ENCODE measurements at regions not wholly inside any gene's neighbourhood (a gene's known extent, or its start where the extent isn't known, plus 50 kb on each side); places are given as distances from the start of the nearest gene placed in this dataset.

DNA sequence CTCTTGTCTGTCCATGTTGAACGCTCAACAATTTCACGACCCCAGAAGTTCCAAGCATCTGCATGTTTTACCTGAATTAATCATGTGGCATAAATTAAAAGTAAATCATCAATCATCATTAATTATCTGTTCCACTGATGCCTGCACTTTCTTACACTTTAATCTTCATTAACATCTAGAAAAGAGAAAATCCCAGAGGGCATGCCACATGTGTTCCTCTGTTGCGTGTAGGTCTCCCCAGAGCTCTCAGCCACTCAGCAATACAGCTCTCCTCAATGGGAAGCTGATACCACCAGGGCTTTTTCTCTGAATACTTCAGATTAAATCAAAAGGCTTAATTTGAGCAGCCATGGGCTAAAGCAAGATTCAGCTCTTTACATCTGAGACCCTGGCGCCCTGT is 722.4 kb upstream of the TENM3 start:
- intact Hi-C loops (cut with DNase I): loop anchor here (10.0 kb wide), 1 partner anchor 216 kb away; no protein-coding TSS in a partner anchor

DNA sequence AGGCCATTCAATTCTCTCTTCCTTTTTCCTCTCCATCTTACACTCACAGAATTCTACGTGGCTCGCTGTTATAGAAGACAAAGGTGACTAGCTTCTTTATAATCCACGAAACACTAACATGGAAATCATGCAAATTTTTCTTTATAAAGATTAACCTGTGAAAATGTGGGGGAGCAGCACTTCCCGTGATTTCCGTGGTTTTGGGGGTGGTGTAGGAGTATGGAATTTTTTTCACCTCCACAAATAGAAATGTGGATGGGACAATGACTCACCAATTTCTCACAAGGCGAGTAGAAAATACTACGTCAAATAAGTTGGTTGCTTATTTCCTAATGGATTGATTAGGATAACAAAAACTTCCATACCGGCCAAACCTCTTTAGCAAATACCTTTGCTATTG is 719.2 kb upstream of the TENM3 start:
- intact Hi-C loops (cut with DNase I): loop anchor here (10.0 kb wide), 1 partner anchor 219 kb away; no protein-coding TSS in a partner anchor
- DNase-seq (ENCODE audit: low spot score): no peak

More for the DNA sequence above, 722.4 kb upstream of the TENM3 start:
- DNase-seq (ENCODE audit: low spot score): no peak

GRCh38 chr4:181524499-181524898 is 718.7 kb upstream of the TENM3 start:
- intact Hi-C loops (cut with DNase I): loop anchor here (10.0 kb wide), 1 partner anchor 220 kb away; no protein-coding TSS in a partner anchor

DNA sequence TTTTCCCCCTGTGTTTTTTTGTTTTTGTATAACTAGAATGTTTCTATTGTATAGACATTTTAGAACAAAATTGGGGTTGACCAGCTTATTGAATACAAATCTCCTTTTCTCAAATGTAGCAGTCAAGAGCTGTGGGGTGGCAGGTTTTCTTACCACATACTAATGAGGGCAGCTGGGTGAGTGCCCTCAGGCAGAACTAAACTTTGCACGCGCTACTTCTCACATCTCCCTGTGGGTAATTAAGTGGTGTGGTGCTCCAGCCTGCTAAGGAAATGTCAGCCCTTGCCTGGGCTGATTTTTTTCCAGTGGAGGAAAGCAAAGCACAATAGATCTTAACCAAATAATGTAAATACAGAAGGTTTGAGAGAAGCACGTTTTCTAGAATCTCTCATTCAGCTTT is 717.6 kb upstream of the TENM3 start:
- DNase-seq (ENCODE audit: low spot score): no peak
- intact Hi-C loops (cut with DNase I): loop anchor here (5.0 to 10.0 kb wide), 2 partner anchors 221 to 263 kb away; no protein-coding TSS in a partner anchor

More at GRCh38 chr4:181524499-181524898, 718.7 kb upstream of the TENM3 start:
- no peak for DNase-seq (ENCODE audit: low spot score)

DNA sequence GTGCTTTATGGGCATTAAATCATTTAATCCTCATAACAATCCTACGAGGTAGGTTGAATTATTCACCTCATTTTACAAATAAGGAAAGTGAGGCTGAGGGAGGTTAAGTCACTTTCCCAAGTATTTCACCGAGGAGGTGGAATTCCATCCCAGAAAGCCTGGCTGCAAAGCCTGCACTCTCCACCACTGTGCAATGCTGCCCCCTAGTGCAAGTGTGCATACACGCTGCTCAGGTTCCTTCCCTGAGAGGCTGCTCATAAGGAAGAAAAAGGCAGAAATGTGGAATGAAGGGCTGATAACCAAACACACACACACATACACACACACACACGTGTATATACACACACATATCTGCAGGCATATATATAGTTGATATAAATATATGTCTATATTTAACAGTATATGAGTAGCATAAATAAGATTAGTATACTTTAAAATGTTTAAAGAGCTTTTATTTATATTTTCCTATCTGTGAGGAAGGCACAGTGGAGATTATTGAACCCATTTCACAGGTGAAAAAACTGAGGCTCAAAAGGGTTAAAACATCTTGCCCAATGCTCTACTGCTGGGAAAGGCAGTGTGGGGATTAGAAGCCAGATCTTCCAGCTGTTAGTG is 714.5 kb upstream of the TENM3 start:
- intact Hi-C loops (cut with DNase I): loop anchor here (2.0 to 10.0 kb wide), 3 partner anchors 224 to 386 kb away; no protein-coding TSS in a partner anchor
- no peak for DNase-seq (ENCODE audit: low spot score)

- intact Hi-C loops (cut with DNase I): loop anchor here (2.0 to 10.0 kb wide), 3 partner anchors 225 to 387 kb away; no protein-coding TSS in a partner anchor
- no peak for DNase-seq (ENCODE audit: low spot score)
These were observed 713.7 kb upstream of the TENM3 start for GRCh38 chr4:181529537-181529936.

GRCh38 chr4:181536196-181536746 is 706.9 kb upstream of the TENM3 start:
- intact Hi-C loops (cut with DNase I): no loop called here

GRCh38 chr4:181536811-181537434 is 706.3 kb upstream of the TENM3 start:
- intact Hi-C loops (cut with DNase I): no loop called here
- no peak for DNase-seq (ENCODE audit: low spot score)

More at GRCh38 chr4:181536196-181536746, 706.9 kb upstream of the TENM3 start:
- DNase-seq (ENCODE audit: low spot score): no peak

- intact Hi-C loops (cut with DNase I): no loop called here
- no peak for DNase-seq (ENCODE audit: low spot score)
These were observed 704.8 kb upstream of the TENM3 start for GRCh38 chr4:181538431-181538830.

GRCh38 chr4:181541396-181541795 is 701.8 kb upstream of the TENM3 start:
- intact Hi-C loops (cut with DNase I): no loop called here
- no peak for DNase-seq (ENCODE audit: low spot score)

GRCh38 chr4:181548873-181549575 is 694.2 kb upstream of the TENM3 start:
- DNase-seq (ENCODE audit: low spot score): no peak
- intact Hi-C loops (cut with DNase I): no loop called here

GRCh38 chr4:181549576-181550188 is 693.5 kb upstream of the TENM3 start:
- intact Hi-C loops (cut with DNase I): no loop called here
- no peak for DNase-seq (ENCODE audit: low spot score)

GRCh38 chr4:181550381-181550780 is 692.8 kb upstream of the TENM3 start:
- no peak for DNase-seq (ENCODE audit: low spot score)
- intact Hi-C loops (cut with DNase I): no loop called here

DNA sequence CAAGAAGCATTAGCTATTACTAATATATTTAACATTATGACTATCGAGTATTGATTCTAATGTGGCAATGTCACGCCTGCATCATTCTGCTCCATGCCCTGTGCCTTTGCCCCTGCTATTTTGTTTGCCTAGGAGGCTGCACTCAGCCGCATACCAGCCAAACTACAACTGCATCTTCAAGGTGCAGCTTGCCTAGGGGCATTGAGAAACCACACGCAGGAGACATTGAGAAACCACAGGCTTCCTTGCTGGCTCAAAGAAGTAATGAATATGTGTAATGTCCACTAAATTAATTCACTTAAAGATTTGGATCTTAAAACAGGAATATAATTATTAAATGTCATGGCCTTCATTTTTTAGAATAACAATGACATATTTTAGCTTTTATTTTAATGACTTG is 683.6 kb upstream of the TENM3 start:
- DNase-seq (ENCODE audit: low spot score): no peak

DNA sequence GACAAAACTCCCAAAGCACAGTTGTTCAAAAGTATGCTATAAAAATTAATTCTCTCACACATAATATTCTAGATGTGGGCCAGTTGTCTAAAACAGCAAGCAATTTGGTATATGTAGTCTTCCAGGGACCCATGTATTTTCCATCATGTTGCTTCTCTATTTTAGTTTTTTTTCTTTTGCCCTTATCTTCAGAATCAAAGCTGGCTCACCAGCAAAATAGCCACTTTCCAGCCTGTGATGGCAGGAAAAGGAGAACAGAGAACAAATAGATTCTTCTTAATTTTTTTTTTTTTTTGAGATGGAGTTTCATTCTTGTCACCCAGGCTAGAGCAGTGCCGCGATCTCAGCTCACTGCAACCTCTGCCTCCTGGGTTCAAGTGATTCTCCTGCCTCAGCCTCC is 680.8 kb upstream of the TENM3 start:
- no peak for DNase-seq (ENCODE audit: low spot score)
- intact Hi-C loops (cut with DNase I): no loop called here

More for the DNA sequence above, 683.6 kb upstream of the TENM3 start:
- intact Hi-C loops (cut with DNase I): no loop called here

DNA sequence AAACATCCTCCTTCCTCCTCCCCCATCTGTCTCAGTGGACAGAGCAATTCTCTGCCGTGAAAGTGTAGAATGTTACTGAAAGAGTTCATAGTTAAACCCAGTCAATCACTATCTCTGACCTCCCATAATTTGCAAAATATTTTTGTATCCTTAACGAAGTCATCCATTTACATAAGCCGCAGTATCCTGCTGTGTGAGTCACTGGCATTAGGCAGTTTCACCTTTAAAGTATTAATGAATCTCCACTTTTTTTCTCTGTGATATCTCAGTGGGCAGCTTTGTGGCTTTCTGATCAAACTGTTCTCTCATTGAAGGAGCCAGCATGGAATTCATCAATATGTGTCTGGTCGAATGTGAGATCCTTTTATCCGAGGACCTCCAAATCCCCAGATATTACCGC is 678.6 kb upstream of the TENM3 start:
- DNase-seq (ENCODE audit: low spot score): no peak
- intact Hi-C loops (cut with DNase I): no loop called here

GRCh38 chr4:181566490-181566889 is 676.7 kb upstream of the TENM3 start:
- no peak for DNase-seq (ENCODE audit: low spot score)
- intact Hi-C loops (cut with DNase I): no loop called here

DNA sequence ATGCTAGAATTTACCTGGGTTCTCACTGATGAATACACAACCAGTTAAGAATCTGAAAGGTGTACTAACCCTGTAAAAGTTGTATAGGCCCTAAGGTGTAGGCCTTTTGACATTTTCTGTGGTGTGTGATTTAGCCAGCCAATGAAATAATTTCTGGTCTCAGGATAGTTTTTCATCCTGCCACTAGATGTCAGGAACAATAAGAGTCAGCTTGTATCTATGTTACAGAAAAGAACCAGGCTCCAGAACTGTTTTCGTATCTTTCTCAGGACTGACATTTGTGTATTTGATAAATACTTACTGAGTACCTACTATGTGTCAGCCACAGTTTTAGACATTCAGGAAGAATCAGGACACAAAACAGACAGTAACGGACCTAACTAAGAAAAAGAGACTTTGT is 673.6 kb upstream of the TENM3 start:
- intact Hi-C loops (cut with DNase I): no loop called here
- no peak for DNase-seq (ENCODE audit: low spot score)

DNA sequence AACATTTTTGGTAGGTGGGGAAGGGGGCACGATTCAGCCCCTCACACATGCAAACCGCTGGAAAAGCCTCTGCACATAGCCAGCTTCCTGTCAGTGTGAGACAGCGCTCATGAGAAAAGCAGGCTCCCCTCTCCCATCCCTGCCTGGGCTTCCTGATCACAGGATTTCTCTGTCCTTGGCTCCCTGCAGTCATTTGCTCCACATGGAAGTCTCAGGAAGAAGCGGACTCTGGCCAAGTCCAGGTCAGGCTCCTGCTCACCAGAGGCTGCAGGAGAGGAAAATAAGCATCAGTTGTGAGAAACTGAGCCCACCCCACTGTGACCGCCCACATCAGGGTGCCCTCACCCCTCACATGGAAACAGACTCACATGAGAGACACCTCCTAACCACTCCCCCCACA is 664.3 kb upstream of the TENM3 start:
- DNase-seq (ENCODE audit: low spot score): no peak
- intact Hi-C loops (cut with DNase I): no loop called here

DNA sequence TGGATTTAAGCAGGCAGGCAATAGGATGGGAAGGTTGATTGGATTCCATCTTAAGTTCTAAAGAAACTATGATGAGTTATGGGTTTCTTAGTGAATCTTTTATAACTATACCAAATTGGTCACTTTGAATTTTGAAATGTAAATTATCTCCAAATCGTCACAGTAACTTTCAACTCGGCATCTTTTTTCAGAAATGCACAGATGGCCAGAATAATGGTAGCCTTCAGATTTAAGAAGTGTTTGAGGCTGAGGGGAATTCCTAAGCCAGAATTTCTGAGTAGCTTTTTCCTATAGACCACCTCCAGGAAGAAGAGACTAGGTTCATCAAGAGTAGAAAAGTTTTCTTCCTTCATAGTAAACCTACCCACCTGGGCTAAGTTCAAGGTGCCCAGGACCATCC is 663.7 kb upstream of the TENM3 start:
- DNase-seq (ENCODE audit: low spot score): no peak
- intact Hi-C loops (cut with DNase I): no loop called here
